ENCODE measurements at regions not wholly inside any gene's neighbourhood (a gene's known extent, or its start where the extent isn't known, plus 50 kb on each side); places are given as distances from the start of the nearest gene placed in this dataset.

GRCh38 chr5:168152660-168153059, 138.8 kb upstream of the WWC1 start:
- DNase-seq = no peak
- no peaks in the 10 kb centered on the region for H3K4me1 Mint-ChIP-seq (ENCODE audit: low read depth in 2 of 2)
- no peak for ATAC-seq (replicated peaks)

GRCh38 chr5:168153263-168153875, 138.1 kb upstream of the WWC1 start:
- no peak for DNase-seq
- Mint-ChIP-seq H3K4me3 (no peak overlapping the region), H3K27ac (no peak overlapping the region), H3K4me1 (ENCODE audit: low read depth in 2 of 2) (no peaks in the 10 kb centered on the region), H3K9me3 (no peaks in the 10 kb centered on the region), H3K36me3 (ENCODE audit: insufficient read depth) (peaks cover 3% of the 10 kb centered on the region), H3K27me3 (peaks cover 6 to 19% of the 10 kb centered on the region in 2 donors)
- ATAC-seq (replicated peaks) = no peak

More at GRCh38 chr5:168152660-168153059, 138.8 kb upstream of the WWC1 start:
- Mint-ChIP-seq H3K27ac (peak overlapping the region in 1 of 2 donors; percentile 32), H3K27me3 (peaks cover 5 to 19% of the 10 kb centered on the region in 2 donors), H3K4me3 (no peak overlapping the region), H3K36me3 (ENCODE audit: insufficient read depth) (peaks cover 3% of the 10 kb centered on the region), H3K9me3 (no peaks in the 10 kb centered on the region)

GRCh38 chr5:168153876-168154270, 137.6 kb upstream of the WWC1 start:
- Mint-ChIP-seq H3K9me3 (no peaks in the 10 kb centered on the region), H3K36me3 (ENCODE audit: insufficient read depth) (peaks cover 3% of the 10 kb centered on the region), H3K27me3 (peaks cover 6 to 19% of the 10 kb centered on the region in 2 donors), H3K4me3 (no peak overlapping the region), H3K4me1 (ENCODE audit: low read depth in 2 of 2) (no peaks in the 10 kb centered on the region), H3K27ac (no peak overlapping the region)
- DNase-seq = no peak
- ATAC-seq (replicated peaks) = no peak

GRCh38 chr5:168155585-168155984, 135.9 kb upstream of the WWC1 start:
- no peak overlapping the region for H3K27ac Mint-ChIP-seq
- H3K4me1 Mint-ChIP-seq (ENCODE audit: low read depth in 2 of 2) = no peaks in the 10 kb centered on the region
- no peak overlapping the region for H3K4me3 Mint-ChIP-seq
- no peaks in the 10 kb centered on the region for H3K9me3 Mint-ChIP-seq
- ATAC-seq (replicated peaks) (no peak), DNase-seq (no peak)
- peaks cover 3% of the 10 kb centered on the region for H3K36me3 Mint-ChIP-seq (ENCODE audit: insufficient read depth)
- peaks cover 6 to 19% of the 10 kb centered on the region in 2 donors for H3K27me3 Mint-ChIP-seq

- Mint-ChIP-seq H3K9me3 (no peaks in the 10 kb centered on the region), H3K4me1 (ENCODE audit: low read depth in 2 of 2) (no peaks in the 10 kb centered on the region), H3K27ac (no peak overlapping the region), H3K4me3 (no peak overlapping the region), H3K27me3 (peaks cover 6 to 19% of the 10 kb centered on the region in 2 donors), H3K36me3 (ENCODE audit: insufficient read depth) (peaks cover 3% of the 10 kb centered on the region)
- no peak for ATAC-seq (replicated peaks)
- no peak for DNase-seq
Measured at GRCh38 chr5:168156170-168156569, 135.3 kb upstream of the WWC1 start.

GRCh38 chr5:168157141-168157540, 134.3 kb upstream of the WWC1 start:
- H3K27me3 Mint-ChIP-seq = peaks cover 6 to 19% of the 10 kb centered on the region in 2 donors
- H3K36me3 Mint-ChIP-seq (ENCODE audit: insufficient read depth) = peaks cover 3% of the 10 kb centered on the region
- no peak for DNase-seq
- ATAC-seq (replicated peaks) = no peak
- H3K4me1 Mint-ChIP-seq (ENCODE audit: low read depth in 2 of 2) = no peaks in the 10 kb centered on the region
- H3K27ac Mint-ChIP-seq = no peak overlapping the region
- H3K9me3 Mint-ChIP-seq = no peaks in the 10 kb centered on the region
- H3K4me3 Mint-ChIP-seq = no peak overlapping the region

- H3K36me3 Mint-ChIP-seq (ENCODE audit: insufficient read depth) = peaks cover 3% of the 10 kb centered on the region
- ATAC-seq (replicated peaks) (no peak), DNase-seq (no peak)
- H3K27ac Mint-ChIP-seq = no peak overlapping the region
- no peak overlapping the region for H3K4me3 Mint-ChIP-seq
- H3K27me3 Mint-ChIP-seq = peaks cover 6 to 8% of the 10 kb centered on the region in 2 donors
- no peaks in the 10 kb centered on the region for H3K4me1 Mint-ChIP-seq (ENCODE audit: low read depth in 2 of 2)
- H3K9me3 Mint-ChIP-seq = no peaks in the 10 kb centered on the region
Measured at GRCh38 chr5:168159425-168159824, 132.0 kb upstream of the WWC1 start.

GRCh38 chr5:168162464-168162863, 129.0 kb upstream of the WWC1 start:
- peaks cover 0 to 1% of the 10 kb centered on the region in 2 donors for H3K4me1 Mint-ChIP-seq (ENCODE audit: low read depth in 2 of 2)
- H3K27me3 Mint-ChIP-seq = peaks cover 0 to 3% of the 10 kb centered on the region in 2 donors
- H3K4me3 Mint-ChIP-seq = no peak overlapping the region
- ATAC-seq (replicated peaks) (no peak), DNase-seq (no peak)
- H3K36me3 Mint-ChIP-seq (ENCODE audit: insufficient read depth) = no peaks in the 10 kb centered on the region
- no peak overlapping the region for H3K27ac Mint-ChIP-seq
- H3K9me3 Mint-ChIP-seq = no peaks in the 10 kb centered on the region

GRCh38 chr5:168163966-168164365, 127.5 kb upstream of the WWC1 start:
- H3K36me3 Mint-ChIP-seq (ENCODE audit: insufficient read depth) = no peaks in the 10 kb centered on the region
- H3K27ac Mint-ChIP-seq = no peak overlapping the region
- no peaks in the 10 kb centered on the region for H3K9me3 Mint-ChIP-seq
- no peak for ATAC-seq (replicated peaks)
- no peaks in the 10 kb centered on the region for H3K27me3 Mint-ChIP-seq
- H3K4me3 Mint-ChIP-seq = no peak overlapping the region
- H3K4me1 Mint-ChIP-seq (ENCODE audit: low read depth in 2 of 2) = peaks cover 0 to 1% of the 10 kb centered on the region in 2 donors
- no peak for DNase-seq

- H3K4me3 Mint-ChIP-seq = no peak overlapping the region
Measured at GRCh38 chr5:168165221-168165914, 126.1 kb upstream of the WWC1 start.

GRCh38 chr5:168165977-168166376, 125.5 kb upstream of the WWC1 start:
- ATAC-seq (replicated peaks) = no peak
- Mint-ChIP-seq H3K4me3 (no peak overlapping the region), H3K27ac (no peak overlapping the region), H3K27me3 (peaks cover 0 to 9% of the 10 kb centered on the region in 2 donors), H3K4me1 (ENCODE audit: low read depth in 2 of 2) (peaks cover 0 to 1% of the 10 kb centered on the region in 2 donors), H3K36me3 (ENCODE audit: insufficient read depth) (no peaks in the 10 kb centered on the region), H3K9me3 (no peaks in the 10 kb centered on the region)
- DNase-seq = no peak

More at GRCh38 chr5:168165221-168165914, 126.1 kb upstream of the WWC1 start:
- ATAC-seq (replicated peaks) (no peak), DNase-seq (no peak)
- no peak overlapping the region for H3K27ac Mint-ChIP-seq
- H3K4me1 Mint-ChIP-seq (ENCODE audit: low read depth in 2 of 2) = peaks cover 0 to 1% of the 10 kb centered on the region in 2 donors
- no peaks in the 10 kb centered on the region for H3K9me3 Mint-ChIP-seq
- no peaks in the 10 kb centered on the region for H3K36me3 Mint-ChIP-seq (ENCODE audit: insufficient read depth)
- peaks cover 0 to 5% of the 10 kb centered on the region in 2 donors for H3K27me3 Mint-ChIP-seq

GRCh38 chr5:168167338-168167737, 124.1 kb upstream of the WWC1 start:
- ATAC-seq (replicated peaks) (no peak), DNase-seq (no peak)
- Mint-ChIP-seq H3K4me1 (ENCODE audit: low read depth in 2 of 2) (peaks cover 0 to 1% of the 10 kb centered on the region in 2 donors), H3K36me3 (ENCODE audit: insufficient read depth) (no peaks in the 10 kb centered on the region), H3K9me3 (no peaks in the 10 kb centered on the region), H3K27ac (no peak overlapping the region), H3K4me3 (no peak overlapping the region), H3K27me3 (peaks cover 0 to 12% of the 10 kb centered on the region in 2 donors)

GRCh38 chr5:168168978-168169698, 122.3 kb upstream of the WWC1 start:
- H3K9me3 Mint-ChIP-seq = no peaks in the 10 kb centered on the region
- ATAC-seq (replicated peaks) (no peak), DNase-seq (no peak)
- peaks cover 0 to 1% of the 10 kb centered on the region in 2 donors for H3K4me1 Mint-ChIP-seq (ENCODE audit: low read depth in 2 of 2)
- H3K4me3 Mint-ChIP-seq = no peak overlapping the region
- H3K36me3 Mint-ChIP-seq (ENCODE audit: insufficient read depth) = no peaks in the 10 kb centered on the region
- no peak overlapping the region for H3K27ac Mint-ChIP-seq
- H3K27me3 Mint-ChIP-seq = peaks cover 0 to 12% of the 10 kb centered on the region in 2 donors

Measured in effector memory CD8-positive, alpha-beta T cell (primary cell).